ENCODE measurements at regions not wholly inside any gene's neighbourhood (a gene's known extent, or its start where the extent isn't known, plus 50 kb on each side); places are given as distances from the start of the nearest gene placed in this dataset.

DNA sequence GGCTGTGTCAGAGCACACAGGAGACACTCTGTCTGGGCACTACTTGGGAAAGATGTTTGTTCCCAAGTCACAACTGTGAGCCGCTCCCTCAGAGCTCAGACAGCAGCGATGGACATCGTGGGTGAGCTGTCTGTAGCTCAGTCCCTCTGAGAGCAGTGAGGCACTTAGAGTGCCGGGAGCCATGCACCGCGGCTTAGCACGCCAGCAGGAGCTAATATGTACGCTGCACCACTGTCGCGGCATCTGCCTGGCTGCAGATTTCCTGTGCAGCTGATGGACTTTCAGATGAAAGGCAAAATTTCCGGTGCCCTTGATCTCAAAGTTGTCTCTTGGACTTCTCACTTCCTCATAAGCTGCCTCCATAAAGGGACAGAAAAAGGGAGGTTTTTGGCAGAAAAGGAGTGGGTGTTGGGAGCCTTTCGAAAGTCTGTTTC is 92.8 kb upstream of the ZNF469 start:
- no peaks in the 10 kb centered on the region for H3K9me2 ChIP-seq (ENCODE audit: low read depth, low read length)
- H3K9me3 ChIP-seq (ENCODE audit: low read length): 0 out of 2 replicates have a peak, but pooled peaks cover 2% of the 10 kb centered on the region
- H2AFZ ChIP-seq (ENCODE audit: low read length): no peak overlapping the region
- TF ChIP-seq, protein P1, sequence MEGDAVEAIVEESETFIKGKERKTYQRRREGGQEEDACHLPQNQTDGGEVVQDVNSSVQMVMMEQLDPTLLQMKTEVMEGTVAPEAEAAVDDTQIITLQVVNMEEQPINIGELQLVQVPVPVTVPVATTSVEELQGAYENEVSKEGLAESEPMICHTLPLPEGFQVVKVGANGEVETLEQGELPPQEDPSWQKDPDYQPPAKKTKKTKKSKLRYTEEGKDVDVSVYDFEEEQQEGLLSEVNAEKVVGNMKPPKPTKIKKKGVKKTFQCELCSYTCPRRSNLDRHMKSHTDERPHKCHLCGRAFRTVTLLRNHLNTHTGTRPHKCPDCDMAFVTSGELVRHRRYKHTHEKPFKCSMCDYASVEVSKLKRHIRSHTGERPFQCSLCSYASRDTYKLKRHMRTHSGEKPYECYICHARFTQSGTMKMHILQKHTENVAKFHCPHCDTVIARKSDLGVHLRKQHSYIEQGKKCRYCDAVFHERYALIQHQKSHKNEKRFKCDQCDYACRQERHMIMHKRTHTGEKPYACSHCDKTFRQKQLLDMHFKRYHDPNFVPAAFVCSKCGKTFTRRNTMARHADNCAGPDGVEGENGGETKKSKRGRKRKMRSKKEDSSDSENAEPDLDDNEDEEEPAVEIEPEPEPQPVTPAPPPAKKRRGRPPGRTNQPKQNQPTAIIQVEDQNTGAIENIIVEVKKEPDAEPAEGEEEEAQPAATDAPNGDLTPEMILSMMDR (IDR thresholded peaks at IDR 0.05; ENCODE audit: low read length): no peak
- no peak for TF ChIP-seq EZH2 (IDR thresholded peaks at IDR 0.05; ENCODE audit: borderline replicate concordance, low read length)
- no peak overlapping the region for H3K4me3 ChIP-seq (ENCODE audit: low read depth, low read length, poor library complexity, severe bottlenecking)
- H3K9ac ChIP-seq (ENCODE audit: low read length): no peak overlapping the region
- H3K79me2 ChIP-seq (ENCODE audit: insufficient read depth, low read length): no peaks in the 10 kb centered on the region
- no peaks in the 10 kb centered on the region for H3K36me3 ChIP-seq (ENCODE audit: insufficient read depth, low read length)
- no peaks in the 10 kb centered on the region for H4K20me1 ChIP-seq (ENCODE audit: insufficient read depth, low read length)
- no peak overlapping the region for H3K4me2 ChIP-seq (ENCODE audit: low read length)
- H3F3A ChIP-seq (ENCODE audit: insufficient read depth, low read length): no peaks in the 10 kb centered on the region
- no peaks in the 10 kb centered on the region for H3K4me1 ChIP-seq (ENCODE audit: insufficient read depth, low read length, severe bottlenecking)
- H3K27ac ChIP-seq (ENCODE audit: low read depth, low read length, poor library complexity, severe bottlenecking): no peak overlapping the region
- H3K27me3 ChIP-seq (ENCODE audit: insufficient read depth, low read length): peaks cover 11% of the 10 kb centered on the region; the same call in 1 of the 2 replicates

DNA sequence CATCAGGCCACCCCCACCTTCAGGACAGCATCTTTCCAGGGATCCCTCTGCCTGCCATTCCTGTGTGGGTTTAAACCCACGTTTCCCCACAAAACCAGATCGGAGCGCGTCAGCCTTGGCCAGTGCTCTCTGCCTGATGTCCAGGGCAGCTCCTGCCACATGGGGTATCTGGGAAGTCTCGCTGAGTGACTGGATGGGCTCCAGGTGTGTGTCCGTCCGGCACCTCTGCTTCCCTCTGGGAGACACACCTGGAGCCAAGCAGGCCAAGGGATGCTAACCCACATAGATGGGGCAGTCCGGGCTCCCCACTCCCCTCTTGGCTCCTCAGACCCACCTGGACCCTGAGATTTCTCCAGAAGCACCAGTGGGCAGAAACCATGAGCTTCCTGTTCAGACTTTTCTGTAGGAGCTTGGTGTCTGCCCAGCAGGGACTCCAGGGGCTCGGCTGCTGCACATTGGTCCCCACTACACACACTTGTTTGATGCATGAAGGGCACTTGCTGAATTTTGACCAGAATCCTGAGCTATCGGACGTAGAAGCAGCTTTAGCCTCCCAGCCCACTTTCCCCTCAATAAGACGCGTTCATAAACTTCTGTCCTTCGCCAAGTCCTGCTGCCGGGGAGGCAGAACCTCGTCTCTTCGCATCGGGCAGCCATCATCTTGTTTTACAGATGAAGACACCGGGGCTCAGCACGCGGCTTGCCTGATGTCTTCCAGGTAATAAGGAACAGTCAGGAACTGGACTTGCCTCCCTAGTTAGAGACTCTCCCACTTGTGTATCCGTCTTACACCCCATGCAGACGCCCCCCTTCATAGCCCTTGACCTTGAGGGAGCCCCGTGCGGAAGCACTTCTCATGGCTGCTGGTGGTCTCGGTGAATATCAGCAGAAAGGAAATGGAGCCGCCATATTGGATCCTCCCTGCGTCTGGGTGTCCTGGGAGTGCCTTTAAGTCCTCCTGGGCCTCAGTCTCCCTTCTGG is 91.6 kb upstream of the ZNF469 start:
- H3K9me2 ChIP-seq (ENCODE audit: low read depth, low read length): no peaks in the 10 kb centered on the region
- H3K27ac ChIP-seq (ENCODE audit: low read depth, low read length, poor library complexity, severe bottlenecking): no peak overlapping the region
- no peaks in the 10 kb centered on the region for H3K4me1 ChIP-seq (ENCODE audit: insufficient read depth, low read length, severe bottlenecking)
- peaks cover 11% of the 10 kb centered on the region; the same call in 1 of the 2 replicates for H3K27me3 ChIP-seq (ENCODE audit: insufficient read depth, low read length)
- TF ChIP-seq, protein P1 (IDR thresholded peaks at IDR 0.05; ENCODE audit: low read length): no peak
- TF ChIP-seq EZH2 (IDR thresholded peaks at IDR 0.05; ENCODE audit: borderline replicate concordance, low read length): no peak
- H3K9ac ChIP-seq (ENCODE audit: low read length): no peak overlapping the region
- H3K4me2 ChIP-seq (ENCODE audit: low read length): no peak overlapping the region
- H3K4me3 ChIP-seq (ENCODE audit: low read depth, low read length, poor library complexity, severe bottlenecking): no peak overlapping the region
- no peak overlapping the region for H2AFZ ChIP-seq (ENCODE audit: low read length)
- 0 out of 2 replicates have a peak, but pooled peaks cover 2% of the 10 kb centered on the region for H3K9me3 ChIP-seq (ENCODE audit: low read length)
- H4K20me1 ChIP-seq (ENCODE audit: insufficient read depth, low read length): no peaks in the 10 kb centered on the region
- H3F3A ChIP-seq (ENCODE audit: insufficient read depth, low read length): no peaks in the 10 kb centered on the region
- H3K36me3 ChIP-seq (ENCODE audit: insufficient read depth, low read length): no peaks in the 10 kb centered on the region
- H3K79me2 ChIP-seq (ENCODE audit: insufficient read depth, low read length): no peaks in the 10 kb centered on the region

DNA sequence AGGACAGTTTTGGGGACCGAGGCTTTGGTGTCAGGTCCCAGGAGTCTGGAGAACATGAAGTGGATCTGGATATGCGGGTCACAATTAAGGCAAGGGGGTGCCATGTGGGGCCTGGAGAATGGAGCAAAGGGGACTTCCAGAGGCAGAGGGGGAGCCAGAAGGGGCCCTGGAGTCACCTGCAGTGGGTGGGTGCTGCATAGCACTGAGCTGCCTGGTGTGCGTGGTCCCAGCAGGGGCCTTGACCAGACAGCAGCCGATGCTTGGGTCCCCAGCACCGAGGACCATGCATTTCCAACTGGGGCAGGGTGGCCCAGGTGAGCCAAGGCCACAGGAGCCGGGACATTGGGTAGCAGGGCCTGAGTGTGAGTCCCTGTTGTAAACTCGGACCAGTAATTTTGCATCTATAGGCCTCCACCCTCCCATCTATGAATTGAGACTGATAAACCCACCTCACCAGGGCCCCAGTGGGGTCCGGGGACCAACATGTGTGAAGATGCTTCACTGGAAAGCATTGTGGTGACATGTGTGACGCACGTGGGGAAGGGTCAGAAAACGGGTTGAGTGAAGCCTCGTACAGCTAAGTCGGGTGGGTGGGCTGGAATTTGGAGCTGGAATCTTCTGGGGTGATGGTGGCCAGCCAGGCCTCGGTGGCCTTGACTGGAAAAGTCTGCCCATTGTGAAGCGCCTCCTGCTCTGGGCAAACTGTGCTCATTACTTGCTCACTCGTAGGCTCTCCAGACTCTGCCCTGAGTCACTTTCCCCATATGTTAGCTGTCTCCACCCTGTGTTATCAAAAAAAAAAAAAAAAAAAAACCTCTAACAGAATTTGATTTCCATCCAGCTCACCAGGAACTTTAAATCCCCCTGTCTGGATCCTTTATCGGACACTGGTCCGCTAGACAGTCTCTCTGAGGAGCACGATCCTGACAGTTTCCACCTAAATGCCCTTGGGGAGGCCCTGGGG is 90.5 kb upstream of the ZNF469 start:
- peaks cover 11% of the 10 kb centered on the region; the same call in 1 of the 2 replicates for H3K27me3 ChIP-seq (ENCODE audit: insufficient read depth, low read length)
- H3F3A ChIP-seq (ENCODE audit: insufficient read depth, low read length): no peaks in the 10 kb centered on the region
- no peak overlapping the region for H3K27ac ChIP-seq (ENCODE audit: low read depth, low read length, poor library complexity, severe bottlenecking)
- TF ChIP-seq, protein P1 (IDR thresholded peaks at IDR 0.05; ENCODE audit: low read length): no peak
- TF ChIP-seq EZH2 (IDR thresholded peaks at IDR 0.05; ENCODE audit: borderline replicate concordance, low read length): no peak
- no peak overlapping the region for H3K9ac ChIP-seq (ENCODE audit: low read length)
- no peaks in the 10 kb centered on the region for H3K9me2 ChIP-seq (ENCODE audit: low read depth, low read length)
- H3K9me3 ChIP-seq (ENCODE audit: low read length): 0 out of 2 replicates have a peak, but pooled peaks cover 2% of the 10 kb centered on the region
- no peak overlapping the region for H2AFZ ChIP-seq (ENCODE audit: low read length)
- H3K4me2 ChIP-seq (ENCODE audit: low read length): no peak overlapping the region
- no peaks in the 10 kb centered on the region for H3K79me2 ChIP-seq (ENCODE audit: insufficient read depth, low read length)
- no peaks in the 10 kb centered on the region for H3K4me1 ChIP-seq (ENCODE audit: insufficient read depth, low read length, severe bottlenecking)
- H3K36me3 ChIP-seq (ENCODE audit: insufficient read depth, low read length): no peaks in the 10 kb centered on the region
- no peaks in the 10 kb centered on the region for H4K20me1 ChIP-seq (ENCODE audit: insufficient read depth, low read length)
- H3K4me3 ChIP-seq (ENCODE audit: low read depth, low read length, poor library complexity, severe bottlenecking): no peak overlapping the region

Measured in OCI-LY1 (cell line).